ENCODE measurements at regions not wholly inside any gene's neighbourhood (a gene's known extent, or its start where the extent isn't known, plus 50 kb on each side); places are given as distances from the start of the nearest gene placed in this dataset.
A peak's percentile ranks its signal among the peaks of the same experiment; 100 is the strongest.

GRCh38 chr1:81708250-81708649 lies 92.5 kb upstream of the ADGRL2 start:
- Histone ChIP-seq H3K9me3 (ENCODE audit: low read depth) (no peaks in the 10 kb centered on the region), H3K27ac (no peak overlapping the region), H3K79me2 (ENCODE audit: insufficient read depth) (no peaks in the 10 kb centered on the region), H3K36me3 (ENCODE audit: low read depth) (no peaks in the 10 kb centered on the region), H3K27me3 (replicated peaks; ENCODE audit: insufficient read depth) (no peaks in the 10 kb centered on the region), H3K9ac (no peak overlapping the region), H3K4me2 (ENCODE audit: unreplicated experiment) (no peak overlapping the region), H3K4me1 (ENCODE audit: insufficient read depth) (peaks cover 47% of the 10 kb centered on the region), H4K20me1 (ENCODE audit: insufficient read depth) (no peaks in the 10 kb centered on the region), H3K9me2 (ENCODE audit: insufficient read depth) (no peaks in the 10 kb centered on the region), H2AFZ (no peak overlapping the region), H3K4me3 (no peak overlapping the region), H3F3A (ENCODE audit: insufficient read depth) (peaks cover 50% of the 10 kb centered on the region)
- 53 to 78% methylated on average over 1 of the region's 1 CpG for WGBS, 2 experiments (ENCODE audit: low coverage in 1 of 2, low lambda C conversion rate in 2 of 2, missing lambda C conversion rate in 2 of 2)
- in situ Hi-C loops (cut with MboI) = no loop called here
- DNase-seq = no peak
- no peak for TF ChIP-seq EZH2phosphoT487 (IDR thresholded peaks at IDR 0.05; ENCODE audit: insufficient read depth, low read depth)

- Histone ChIP-seq H3K4me3 (peak overlapping the region; percentile 23), H2AFZ (peak overlapping the region; percentile 66), H3K9me3 (ENCODE audit: low read depth) (no peaks in the 10 kb centered on the region), H4K20me1 (ENCODE audit: insufficient read depth) (no peaks in the 10 kb centered on the region), H3K27me3 (replicated peaks; ENCODE audit: insufficient read depth) (no peaks in the 10 kb centered on the region), H3K4me2 (ENCODE audit: unreplicated experiment) (peak overlapping the region; percentile 67), H3K79me2 (ENCODE audit: insufficient read depth) (no peaks in the 10 kb centered on the region), H3F3A (ENCODE audit: insufficient read depth) (peaks cover 62% of the 10 kb centered on the region), H3K36me3 (ENCODE audit: low read depth) (no peaks in the 10 kb centered on the region), H3K9me2 (ENCODE audit: insufficient read depth) (no peaks in the 10 kb centered on the region), H3K27ac (peak overlapping the region; percentile 73), H3K9ac (0 out of 2 replicates have a peak overlapping the region, but pooled peaks have one; percentile 2), H3K4me1 (ENCODE audit: insufficient read depth) (peaks cover 61% of the 10 kb centered on the region)
- TF ChIP-seq EZH2 (IDR thresholded peaks at IDR 0.05; ENCODE audit: insufficient read depth, poor library complexity, severe bottlenecking) = no peak
- no peak for TF ChIP-seq EZH2phosphoT487 (IDR thresholded peaks at IDR 0.05; ENCODE audit: insufficient read depth, low read depth)
- peak; percentile 85 for DNase-seq
- WGBS, 2 experiments (ENCODE audit: low coverage in 1 of 2, low lambda C conversion rate in 2 of 2, missing lambda C conversion rate in 2 of 2) = 12 to 13% methylated on average over 3 of the region's 3 CpGs
- in situ Hi-C loops (cut with MboI) = no loop called here
These were observed 93.9 kb upstream of the ADGRL2 start for GRCh38 chr1:81706650-81707435.

DNA sequence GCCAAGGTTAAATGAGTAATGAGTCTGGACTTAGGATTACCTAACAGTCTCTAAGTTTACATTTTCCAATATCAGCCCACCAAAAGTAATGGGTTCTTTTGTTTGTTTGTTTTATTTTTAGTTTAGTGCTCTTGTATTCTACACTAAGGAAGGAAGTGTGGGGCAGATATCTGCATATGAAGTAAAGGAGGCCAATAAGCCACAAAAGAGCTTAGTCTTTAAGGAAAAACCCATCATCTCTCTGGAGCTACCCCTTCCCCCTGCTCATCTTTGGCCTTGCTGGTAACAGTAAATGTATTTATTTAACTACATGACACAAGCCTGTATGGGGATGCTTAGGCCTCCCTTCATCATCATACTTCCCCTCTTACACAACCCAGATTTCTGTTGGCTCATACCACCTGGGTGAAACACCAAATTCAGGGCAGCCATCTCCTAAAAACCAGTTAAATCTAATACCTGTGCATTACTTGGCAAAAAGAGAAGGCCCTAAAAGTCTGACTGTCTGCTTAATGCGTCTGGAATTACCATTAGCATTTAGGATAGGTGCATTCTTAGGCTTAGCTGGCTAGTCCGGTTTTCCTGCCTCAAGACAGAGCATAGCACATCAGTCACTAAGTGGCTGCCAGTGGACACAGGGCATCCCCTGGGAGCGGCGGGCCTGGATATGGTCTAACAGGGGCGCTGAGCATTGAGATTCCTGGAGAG lies 96.8 kb upstream of the ADGRL2 start:
- H3K27ac ChIP-seq = peak overlapping the region; percentile 99
- peaks cover 68% of the 10 kb centered on the region for H3F3A ChIP-seq (ENCODE audit: insufficient read depth)
- H3K9me3 ChIP-seq (ENCODE audit: low read depth) = no peaks in the 10 kb centered on the region
- no peaks in the 10 kb centered on the region for H3K27me3 ChIP-seq (replicated peaks; ENCODE audit: insufficient read depth)
- H2AFZ ChIP-seq = peak overlapping the region; percentile 41
- peak overlapping the region; percentile 85 for H3K4me2 ChIP-seq (ENCODE audit: unreplicated experiment)
- DNase-seq = peak; percentile 67
- no peaks in the 10 kb centered on the region for H4K20me1 ChIP-seq (ENCODE audit: insufficient read depth)
- H3K79me2 ChIP-seq (ENCODE audit: insufficient read depth) = no peaks in the 10 kb centered on the region
- 98% methylated on average over 5 of the region's 5 CpGs for WGBS, 2 experiments (ENCODE audit: low coverage in 1 of 2, low lambda C conversion rate in 2 of 2, missing lambda C conversion rate in 2 of 2)
- peak overlapping the region; percentile 74 for H3K9ac ChIP-seq
- no peak for TF ChIP-seq EZH2phosphoT487 (IDR thresholded peaks at IDR 0.05; ENCODE audit: insufficient read depth, low read depth)
- TF ChIP-seq EZH2 (IDR thresholded peaks at IDR 0.05; ENCODE audit: insufficient read depth, poor library complexity, severe bottlenecking) = no peak
- peak overlapping the region; percentile 48 for H3K4me3 ChIP-seq
- no peaks in the 10 kb centered on the region for H3K36me3 ChIP-seq (ENCODE audit: low read depth)
- in situ Hi-C loops (cut with MboI) = no loop called here
- H3K9me2 ChIP-seq (ENCODE audit: insufficient read depth) = no peaks in the 10 kb centered on the region
- peaks cover 83% of the 10 kb centered on the region for H3K4me1 ChIP-seq (ENCODE audit: insufficient read depth)

DNA sequence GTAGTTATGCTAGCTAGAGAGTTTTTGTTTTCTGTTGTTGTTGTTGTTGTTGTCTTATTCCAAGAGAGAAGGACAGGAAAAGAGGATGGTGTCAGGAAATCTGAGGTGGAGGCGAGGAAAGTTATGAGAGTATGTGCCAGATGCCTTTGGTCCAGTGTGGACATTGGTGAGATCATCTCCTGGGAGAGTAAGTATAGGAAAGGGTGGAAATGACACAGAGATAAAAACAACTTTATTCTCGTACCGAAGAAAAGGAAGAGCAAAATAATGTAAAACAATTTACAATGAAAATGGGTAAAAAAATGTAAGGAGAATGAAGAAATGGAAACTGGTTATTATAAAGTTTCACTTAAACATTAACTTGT lies 97.4 kb upstream of the ADGRL2 start:
- no peaks in the 10 kb centered on the region for H3K9me3 ChIP-seq (ENCODE audit: low read depth)
- no peaks in the 10 kb centered on the region for H3K9me2 ChIP-seq (ENCODE audit: insufficient read depth)
- H3K36me3 ChIP-seq (ENCODE audit: low read depth) = no peaks in the 10 kb centered on the region
- H3K27me3 ChIP-seq (replicated peaks; ENCODE audit: insufficient read depth) = no peaks in the 10 kb centered on the region
- in situ Hi-C loops (cut with MboI) = no loop called here
- peak; percentile 89 for DNase-seq
- H3K9ac ChIP-seq = peak overlapping the region; percentile 74
- H3K27ac ChIP-seq = peak overlapping the region; percentile 99
- 2 to 3% methylated on average over 3 of the region's 3 CpGs for WGBS, 2 experiments (ENCODE audit: low coverage in 1 of 2, low lambda C conversion rate in 2 of 2, missing lambda C conversion rate in 2 of 2)
- H3K4me2 ChIP-seq (ENCODE audit: unreplicated experiment) = peak overlapping the region; percentile 85
- H3K79me2 ChIP-seq (ENCODE audit: insufficient read depth) = no peaks in the 10 kb centered on the region
- peaks cover 86% of the 10 kb centered on the region for H3K4me1 ChIP-seq (ENCODE audit: insufficient read depth)
- peak overlapping the region; percentile 48 for H3K4me3 ChIP-seq
- peaks cover 68% of the 10 kb centered on the region for H3F3A ChIP-seq (ENCODE audit: insufficient read depth)
- TF ChIP-seq EZH2phosphoT487 (IDR thresholded peaks at IDR 0.05; ENCODE audit: insufficient read depth, low read depth) = no peak
- no peak for TF ChIP-seq EZH2 (IDR thresholded peaks at IDR 0.05; ENCODE audit: insufficient read depth, poor library complexity, severe bottlenecking)
- peak overlapping the region; percentile 41; the same call in 1 of the 2 replicates for H2AFZ ChIP-seq
- no peaks in the 10 kb centered on the region for H4K20me1 ChIP-seq (ENCODE audit: insufficient read depth)

Data from GM23248 (cell line).